Fibroblast of skin of abdomen (primary cell): ENCODE measurements at regions not wholly inside any gene's neighbourhood (a gene's known extent, or its start where the extent isn't known, plus 50 kb on each side); places are given as distances from the start of the nearest gene placed in this dataset.
"Not testable (repeated sequence)": the region's sequence is repeated elsewhere in the genome, so short reads cannot be mapped to it uniquely, and the experiment has no call there.

Source experiments
- DNase-seq: peaks from one replicate; pipeline ENCODE4 v3.0.0-alpha.2; 2013

GRCh38 chr1:185400052-185400451 lies 83.0 kb upstream of the IVNS1ABP start:
- peak; percentile 55 for DNase-seq

GRCh38 chr1:185398599-185398998 lies 81.6 kb upstream of the IVNS1ABP start:
- DNase-seq, result no peak

GRCh38 chr1:185398022-185398421 lies 81.0 kb upstream of the IVNS1ABP start:
- no peak for DNase-seq

DNA sequence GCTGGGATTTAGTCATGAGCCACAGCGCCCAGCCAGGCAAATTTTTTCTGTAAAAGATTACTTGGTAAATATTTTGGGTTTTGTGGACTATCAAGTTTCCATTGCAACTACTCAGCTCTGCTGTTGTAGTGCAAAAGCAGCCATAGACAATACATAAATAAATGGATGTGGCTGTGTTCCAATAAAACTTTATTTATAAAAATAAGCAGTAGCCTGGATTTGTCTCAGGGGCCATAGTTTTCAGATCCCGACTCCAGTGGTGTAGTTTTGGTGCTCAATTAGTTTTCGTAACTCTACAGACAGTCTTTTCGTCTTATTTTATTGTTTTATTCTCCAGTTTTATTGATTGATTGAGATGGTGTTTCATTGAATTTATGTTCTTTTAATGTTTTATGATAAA lies 80.1 kb upstream of the IVNS1ABP start:
- DNase-seq, result no peak

GRCh38 chr1:185396126-185396525 lies 79.1 kb upstream of the IVNS1ABP start:
- DNase-seq, result no peak

DNA sequence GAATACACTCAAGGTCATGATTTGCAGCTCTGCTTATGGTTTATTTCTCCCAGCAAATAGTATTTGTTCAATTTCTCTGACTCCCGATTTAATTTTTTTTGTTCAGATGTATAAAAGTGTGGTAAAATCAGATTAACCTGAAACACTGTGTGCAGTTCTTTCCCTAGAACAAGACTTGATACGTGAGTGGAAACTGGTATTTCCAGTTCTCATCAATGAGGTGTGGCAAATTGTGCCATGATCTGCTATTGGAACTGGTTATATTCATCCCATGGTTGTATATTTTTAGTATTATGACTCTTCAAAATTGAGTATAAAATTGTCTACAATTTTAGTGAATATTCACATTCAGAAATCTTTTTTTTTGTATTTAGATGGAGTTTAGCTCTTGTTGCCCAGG lies 76.8 kb upstream of the IVNS1ABP start:
- no peak for DNase-seq

GRCh38 chr1:185393205-185393604 lies 76.2 kb upstream of the IVNS1ABP start:
- no peak for DNase-seq

GRCh38 chr1:185388815-185389214 lies 71.8 kb upstream of the IVNS1ABP start:
- DNase-seq, result no peak

- no peak for DNase-seq
Observed at GRCh38 chr1:185388346-185388745, 71.3 kb upstream of the IVNS1ABP start.

- no peak for DNase-seq
Observed at GRCh38 chr1:185385991-185386390, 68.9 kb upstream of the IVNS1ABP start.

- not testable (repeated sequence) for DNase-seq
Observed at GRCh38 chr1:185383805-185384204, 66.8 kb upstream of the IVNS1ABP start.

DNA sequence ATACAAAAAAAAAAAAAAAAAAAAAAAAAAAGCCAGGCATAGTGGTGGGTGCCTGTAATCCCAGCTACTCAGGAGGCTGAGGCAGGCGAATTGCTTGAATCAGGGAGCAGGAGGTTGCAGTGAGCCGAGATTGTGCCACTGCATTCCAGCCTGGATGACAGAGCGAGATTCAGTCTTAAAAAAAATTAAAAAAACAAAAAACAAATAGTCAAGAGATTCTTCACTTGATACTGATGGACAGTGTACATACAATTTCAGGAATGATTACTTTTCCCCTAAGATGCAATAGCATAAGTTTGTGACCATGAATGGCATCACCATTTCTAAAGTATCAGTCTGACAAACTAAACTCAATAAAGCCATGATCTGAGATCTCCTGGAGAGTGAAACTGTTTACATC lies 60.8 kb upstream of the IVNS1ABP start:
- no peak for DNase-seq

- DNase-seq, result peak; percentile 77
Observed at GRCh38 chr1:185376840-185377635, 60.0 kb upstream of the IVNS1ABP start.

GRCh38 chr1:185376288-185376687 lies 59.2 kb upstream of the IVNS1ABP start:
- DNase-seq, result no peak

DNA sequence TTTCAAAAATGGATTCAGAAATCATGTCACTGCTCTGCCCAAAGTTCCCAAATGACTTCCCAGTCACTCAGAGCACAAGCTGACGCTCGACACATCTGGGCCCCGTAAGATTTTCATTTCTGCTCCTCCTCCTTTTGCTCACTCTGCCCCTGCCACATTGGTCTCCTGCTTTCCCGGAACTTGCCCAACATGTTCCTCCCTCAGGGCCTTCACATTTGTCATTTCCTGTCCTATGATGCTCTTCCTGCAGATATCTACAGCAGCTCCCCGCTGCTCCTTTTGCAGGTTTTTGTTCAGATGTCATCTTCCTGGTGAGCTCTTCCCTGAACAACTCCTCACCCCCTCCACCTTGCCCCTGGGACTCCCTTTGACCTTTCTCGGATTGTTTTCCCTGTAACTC lies 58.5 kb upstream of the IVNS1ABP start:
- DNase-seq, result peak; percentile 36

DNA sequence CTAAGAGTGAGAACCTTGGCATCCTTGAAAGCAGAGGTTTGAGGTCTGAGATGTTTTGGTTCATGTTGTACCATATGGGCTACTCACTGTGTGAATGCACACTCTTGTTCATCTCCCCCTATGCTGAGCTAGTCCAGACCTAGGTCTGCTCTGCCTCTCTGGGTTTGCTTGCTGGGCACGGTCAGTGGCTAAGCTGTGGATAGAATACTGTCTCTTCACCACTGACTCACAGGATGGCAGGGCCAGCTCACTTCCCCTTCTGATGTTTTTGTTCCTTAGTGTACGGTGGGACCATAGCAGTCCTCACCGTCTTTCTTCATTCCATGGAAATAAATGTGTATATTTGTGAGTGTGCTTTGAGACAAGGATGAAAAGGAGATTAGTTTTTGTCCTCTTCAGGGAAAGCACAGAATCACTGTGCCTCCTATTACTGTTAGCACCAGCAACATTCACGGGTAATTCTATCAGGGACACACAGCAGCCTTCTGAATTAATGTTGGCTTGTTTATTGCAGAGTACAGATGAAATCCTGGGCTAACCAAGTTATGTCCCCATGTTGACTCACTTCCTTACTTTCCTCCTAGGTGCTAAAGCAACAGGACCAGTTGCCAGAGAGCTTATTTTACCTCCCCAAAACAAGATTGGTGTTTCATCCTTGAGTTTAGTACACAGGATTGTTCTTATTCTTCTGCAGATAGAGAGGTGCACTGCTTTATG lies 56.9 kb upstream of the IVNS1ABP start:
- peak; percentile 7 for DNase-seq

DNA sequence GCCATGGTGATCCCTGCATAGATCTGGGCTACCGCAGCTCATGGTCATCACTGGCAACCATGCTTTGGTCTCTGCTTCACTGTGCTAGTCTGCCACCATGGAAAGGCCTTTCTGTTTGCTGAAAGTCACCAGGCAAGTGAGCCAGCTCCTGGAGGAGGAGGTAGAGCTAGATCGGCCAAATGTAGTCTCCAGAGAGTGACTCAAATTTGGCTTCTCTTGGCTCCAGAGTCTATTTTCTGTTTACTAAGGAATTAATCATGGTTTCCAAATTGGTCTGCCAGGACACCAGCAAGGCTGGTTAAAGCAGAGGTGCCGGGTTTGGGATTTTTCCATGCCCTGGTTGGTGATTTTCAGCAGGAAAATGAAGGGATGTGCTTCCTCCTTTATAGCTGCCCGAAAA lies 52.7 kb upstream of the IVNS1ABP start:
- no peak for DNase-seq

DNA sequence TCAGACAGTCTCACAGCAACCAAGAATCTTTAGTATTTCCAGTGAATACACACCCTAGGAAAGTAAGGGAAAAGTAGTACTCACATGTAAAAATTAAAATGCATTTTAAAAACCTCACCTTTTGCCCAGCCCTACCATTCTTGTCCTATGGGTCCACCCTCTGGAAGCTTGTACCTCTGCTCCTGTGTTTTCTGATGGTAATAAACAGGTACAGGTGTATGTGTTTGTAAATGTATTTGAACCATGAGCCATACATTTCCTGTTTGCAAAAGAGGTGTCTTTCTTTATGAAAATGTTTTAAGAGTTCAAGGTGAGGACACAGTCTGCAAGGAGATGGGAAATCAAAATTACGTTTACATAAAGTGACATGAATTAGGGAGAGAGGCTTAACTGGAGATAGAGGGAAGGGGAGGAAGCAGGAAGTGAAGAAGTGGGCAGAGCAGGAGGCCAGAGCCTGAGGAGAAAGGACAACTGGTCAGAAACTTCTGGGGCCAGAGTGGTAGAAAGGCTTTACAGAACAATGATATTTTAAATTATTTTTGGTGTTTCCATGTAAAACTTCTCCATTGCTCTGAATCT lies 52.0 kb upstream of the IVNS1ABP start:
- no peak for DNase-seq

- no peak for DNase-seq
Observed at GRCh38 chr1:185368313-185368855, 51.3 kb upstream of the IVNS1ABP start.

DNA sequence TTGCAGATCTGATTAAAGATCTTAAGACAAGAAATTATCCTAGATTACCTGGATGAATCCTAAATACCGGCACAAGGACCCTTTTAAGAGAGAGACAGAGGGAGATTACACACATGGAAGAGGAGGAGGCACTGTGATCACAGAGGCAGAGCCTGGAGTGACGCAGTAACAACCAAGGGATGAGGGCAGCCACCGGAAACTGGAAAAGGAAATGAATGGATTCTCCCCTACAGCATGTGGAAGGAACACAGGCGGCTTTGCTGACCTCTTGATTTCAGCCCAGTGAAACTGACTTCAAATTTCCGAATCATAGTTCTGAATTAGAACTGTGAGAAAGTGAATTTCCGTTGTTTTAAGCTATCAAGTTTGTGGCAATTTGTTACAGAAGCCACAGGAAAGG lies 50.2 kb upstream of the IVNS1ABP start:
- DNase-seq, result no peak
